H1 (cell line): ENCODE measurements at regions not wholly inside any gene's neighbourhood (a gene's known extent, or its start where the extent isn't known, plus 50 kb on each side); places are given as distances from the start of the nearest gene placed in this dataset.

Experiments used
- CTCF ChIA-PET: fragments of 300-600 bp; sonication (Branson Sonifier 250); formaldehyde crosslinking; loops from one replicate; lab custom pipeline; 2021; ENCODE audit not compliant: partially characterized antibody; lab: Charles Lee
- POLR2A ChIA-PET: fragments of 300-600 bp; sonication (Branson Sonifier 250); formaldehyde crosslinking; loops from one replicate; lab custom pipeline; 2021; ENCODE audit warnings: inconsistent platforms; ENCODE audit not compliant: partially characterized antibody; lab: Charles Lee
- DNase-seq, 2 experiments: peaks; one replicate each; pipeline versions ENCODE4 v3.0.0 to v3.0.0-alpha.2; 2010 to 2022; ENCODE audit warnings: low spot score in 2 of 2, low read depth in 1 of 2, mixed read lengths in 1 of 2
- FAIRE-seq: peaks from 2 replicates; lab custom pipeline; 2011; peaks lifted over from hg19 to GRCh38; lab: Jason Lieb, UNC
- H2AFZ ChIP-seq: 2 replicates; pipeline ENCODE4 v1.8.1; 2012; ENCODE audit warnings: low read length, inconsistent platforms
- H2AK5ac ChIP-seq: 2 replicates; pipeline ENCODE4 v1.6.1; 2013; ENCODE audit warnings: low read depth, low read length
- H2BK120ac ChIP-seq: replicated peaks from 2 replicates; pipeline ENCODE3; 2013; ENCODE audit warnings: low read depth, low read length, inconsistent platforms
- H2BK12ac ChIP-seq: 2 replicates; pipeline ENCODE4 v1.6.1; 2013; ENCODE audit warnings: low read depth, low read length
- H2BK15ac ChIP-seq: 2 replicates; pipeline ENCODE4 v1.6.1; 2013; ENCODE audit warnings: low read length
- H2BK20ac ChIP-seq: 2 replicates; pipeline ENCODE4 v1.6.1; 2013; ENCODE audit warnings: low read length
- H2BK5ac ChIP-seq: 2 replicates; pipeline ENCODE4 v1.6.1; 2013; ENCODE audit warnings: low read depth, low read length
- H3K14ac ChIP-seq: 2 replicates; pipeline ENCODE4 v1.6.1; 2013; ENCODE audit warnings: inconsistent platforms; ENCODE audit not compliant: insufficient read length
- H3K18ac ChIP-seq: 2 replicates; pipeline ENCODE4 v1.6.1; 2013; ENCODE audit warnings: low read length; ENCODE audit errors: extremely low read depth
- H3K23ac ChIP-seq: 2 replicates; pipeline ENCODE4 v1.6.1; 2013; ENCODE audit warnings: inconsistent platforms; ENCODE audit not compliant: insufficient read length
- H3K23me2 ChIP-seq: 2 replicates; pipeline ENCODE4 v1.6.1; 2013; ENCODE audit warnings: low read depth, low read length
- H3K27ac ChIP-seq: 2 replicates; pipeline ENCODE4 v1.6.1; 2011; ENCODE audit warnings: low read depth, low read length, inconsistent platforms
- H3K27me3 ChIP-seq, 4 experiments: replicated peaks in 1 of 4; 1 replicate in 1 of 4; 2 replicates in 3 of 4; pipeline versions ENCODE4 v1.6.1 to v1.8.1; 2011 to 2013; ENCODE audit warnings: low read length in 3 of 4, mild to moderate bottlenecking in 3 of 4, inconsistent platforms in 2 of 4, mixed read lengths in 2 of 4, moderate library complexity in 1 of 4; ENCODE audit not compliant: control insufficient read depth in 3 of 4, insufficient read depth in 3 of 4; ENCODE audit errors: extremely low read depth in 1 of 4
- H3K36me3 ChIP-seq, 4 experiments: 2 replicates each; pipeline versions ENCODE4 v1.6.1 to v1.8.1; 2011 to 2013; ENCODE audit warnings: mild to moderate bottlenecking in 4 of 4, low read length in 3 of 4, moderate library complexity in 2 of 4, control low read depth in 1 of 4, inconsistent platforms in 1 of 4; ENCODE audit not compliant: insufficient read depth in 4 of 4, control insufficient read depth in 2 of 4
- H3K4ac ChIP-seq: replicated peaks from 2 replicates; pipeline ENCODE3; 2013; ENCODE audit warnings: low read length, low read depth, mixed read lengths, inconsistent platforms; ENCODE audit not compliant: insufficient read length
- H3K4me1 ChIP-seq, 4 experiments: replicated peaks in 1 of 4; 1 replicate in 1 of 4; 2 replicates in 3 of 4; pipeline versions ENCODE4 v1.6.1 to v1.8.1; 2011 to 2013; ENCODE audit warnings: low read length in 3 of 4, inconsistent platforms in 2 of 4, mixed read lengths in 1 of 4; ENCODE audit not compliant: insufficient read depth in 4 of 4, control insufficient read depth in 3 of 4
- H3K4me2 ChIP-seq, 2 experiments: 2 replicates each; pipeline versions ENCODE4 v1.6.1 to v1.8.1; 2011 to 2013; ENCODE audit warnings: low read depth in 2 of 2, low read length in 2 of 2, control low read depth in 1 of 2, inconsistent platforms in 1 of 2, mild to moderate bottlenecking in 1 of 2; ENCODE audit not compliant: insufficient read depth in 1 of 2
- H3K4me3 ChIP-seq, 4 experiments: fragments of 200-600, 300-600 bp in 1 of 4; sonication (generic), shearing (Covaris generic), sonication (Bioruptor Twin) in 1 of 4; 2 replicates each; pipeline versions ENCODE4 v1.5.1 to v1.8.1; 2011 to 2016; ENCODE audit warnings: low read length in 4 of 4, low read depth in 3 of 4, control low read depth in 2 of 4, inconsistent platforms in 2 of 4, mild to moderate bottlenecking in 2 of 4, mixed read lengths in 1 of 4, moderate library complexity in 1 of 4; ENCODE audit not compliant: insufficient read depth in 2 of 4; ENCODE audit errors: extremely low read depth in 1 of 4
- H3K56ac ChIP-seq: replicated peaks from 2 replicates; pipeline ENCODE3; 2013; ENCODE audit warnings: low read depth, mild to moderate bottlenecking, mixed read lengths, low read length, inconsistent platforms; ENCODE audit not compliant: insufficient read length
- H3K79me1 ChIP-seq: 2 replicates; pipeline ENCODE4 v1.6.1; 2013; ENCODE audit warnings: low read depth, low read length, control low read depth
- H3K79me2 ChIP-seq, 2 experiments: 2 replicates each; pipeline versions ENCODE4 v1.6.1 to v1.8.1; 2012 to 2013; ENCODE audit warnings: low read length in 2 of 2, mild to moderate bottlenecking in 2 of 2, inconsistent platforms in 1 of 2; ENCODE audit not compliant: insufficient read depth in 2 of 2, control insufficient read depth in 1 of 2
- H3K9ac ChIP-seq, 4 experiments: replicated peaks in 1 of 4; 1 replicate in 1 of 4; 2 replicates in 3 of 4; pipeline versions ENCODE4 v1.6.1 to v1.8.1; 2011 to 2013; ENCODE audit warnings: low read depth in 3 of 4, low read length in 3 of 4, control low read depth in 2 of 4, mild to moderate bottlenecking in 2 of 4, moderate library complexity in 2 of 4, inconsistent platforms in 1 of 4; ENCODE audit errors: extremely low read depth in 1 of 4
- H3K9me3 ChIP-seq, 2 experiments: 2 replicates each; pipeline versions ENCODE4 v1.6.1 to v1.8.1; 2012 to 2013; ENCODE audit warnings: mild to moderate bottlenecking in 2 of 2, moderate library complexity in 2 of 2, control low read depth in 1 of 2, inconsistent platforms in 1 of 2, low read depth in 1 of 2, low read length in 1 of 2, mixed read lengths in 1 of 2; ENCODE audit not compliant: insufficient read depth in 2 of 2
- H4K20me1 ChIP-seq, 2 experiments: replicated peaks in 1 of 2; 2 replicates each; pipeline versions ENCODE3 to v1.8.1; 2011 to 2013; ENCODE audit warnings: inconsistent platforms in 2 of 2, low read length in 2 of 2, mild to moderate bottlenecking in 1 of 2; ENCODE audit not compliant: insufficient read depth in 2 of 2, control insufficient read depth in 1 of 2
- H4K5ac ChIP-seq: 2 replicates; pipeline ENCODE4 v1.6.1; 2013; ENCODE audit warnings: low read length, low read depth, mixed read lengths, inconsistent platforms; ENCODE audit not compliant: insufficient read length
- H4K8ac ChIP-seq: 2 replicates; pipeline ENCODE4 v1.8.0; 2013; ENCODE audit warnings: mild to moderate bottlenecking, moderate library complexity, low read length, inconsistent platforms; ENCODE audit not compliant: insufficient read depth; ENCODE audit errors: extremely low read depth
- H4K91ac ChIP-seq: replicated peaks from 2 replicates; pipeline ENCODE3; 2013; ENCODE audit warnings: low read length, mixed read lengths, inconsistent platforms; ENCODE audit not compliant: insufficient read length
- CHD2 ChIP-seq: IDR thresholded peaks from 2 replicates; pipeline ENCODE4 v1.6.1; 2012; ENCODE audit warnings: low read length, improper control_type of control experiment
- CTBP2 ChIP-seq: IDR thresholded peaks from 2 replicates; pipeline ENCODE4 v1.7.0; 2011; ENCODE audit warnings: borderline replicate concordance, mild to moderate bottlenecking, moderate library complexity, mixed read lengths, low read length; ENCODE audit not compliant: insufficient read depth, insufficient read length
- GTF2F1 ChIP-seq: IDR thresholded peaks from 2 replicates; pipeline ENCODE4 v1.6.1; 2012; ENCODE audit warnings: low read depth, low read length, improper control_type of control experiment, borderline replicate concordance
- POLR2A ChIP-seq, 2 experiments: IDR thresholded peaks; 1 replicate in 1 of 2; 2 replicates in 1 of 2; pipeline ENCODE4 v1.6.1; 2011; ENCODE audit warnings: low read depth in 2 of 2, low read length in 2 of 2, mild to moderate bottlenecking in 2 of 2; ENCODE audit errors: control extremely low read depth in 1 of 2
- SUZ12 ChIP-seq: fragments of 200-600 bp; sonication (generic); IDR thresholded peaks from 2 replicates; pipeline ENCODE4 v1.6.1; 2012; ENCODE audit warnings: mild to moderate bottlenecking, inconsistent platforms, low read length, moderate library complexity, mixed read lengths
- TBP ChIP-seq: IDR thresholded peaks from 2 replicates; pipeline ENCODE4 v1.6.1; 2011; ENCODE audit warnings: low read depth, low read length, improper control_type of control experiment
- TCF12 ChIP-seq: IDR thresholded peaks from 2 replicates; pipeline ENCODE4 v1.6.1; 2011; ENCODE audit warnings: low read depth, mild to moderate bottlenecking, low read length
- WGBS, 2 experiments: shearing (Covaris generic) in 1 of 2; methylation state at CpG; one replicate each; pipeline versions ENCODE4 v1.1.6 to v1.1.7; 2013 to 2015; ENCODE audit warnings: low lambda C conversion rate in 2 of 2, mixed read lengths in 2 of 2, inconsistent platforms in 1 of 2, low coverage in 1 of 2, missing lambda C conversion rate in 1 of 2; ENCODE audit not compliant: insufficient replicate concordance in 2 of 2, insufficient coverage in 1 of 2, insufficient read length in 1 of 2; ENCODE audit errors: extremely low coverage in 1 of 2, missing lambda C conversion rate in 1 of 2; 5-methylcytosine and 5-hydroxymethylcytosine counted together

DNA sequence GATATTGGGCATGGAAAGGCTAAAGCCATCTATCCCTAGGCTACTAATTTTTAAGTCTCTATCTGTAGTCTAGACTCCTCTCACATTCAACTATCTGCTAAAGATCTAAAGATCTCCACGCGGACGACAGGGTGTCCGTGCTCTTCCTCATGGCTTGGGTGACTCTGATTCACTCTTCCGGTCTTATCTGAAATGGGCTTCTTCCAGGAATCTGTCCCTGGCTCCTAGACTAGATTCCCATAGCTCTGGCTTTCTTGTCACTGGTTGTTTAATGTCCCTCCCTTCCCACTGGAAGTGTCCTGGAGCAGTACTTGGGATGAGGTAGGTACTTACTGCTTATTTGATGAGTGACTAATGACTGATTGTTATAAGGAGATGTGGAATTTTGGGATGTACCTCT, 62.0 kb upstream of the PODXL start:
- no peak overlapping the region for H4K8ac ChIP-seq
- no peaks in the 10 kb centered on the region for H3K36me3 ChIP-seq
- peak overlapping the region; percentile 87; the same call in 1 of the 2 replicates for H2BK12ac ChIP-seq
- POLR2A ChIA-PET, result interaction anchor here (5.0 kb wide), 1 partner anchor 12 kb away, joined by 53 read pairs; no protein-coding TSS in a partner anchor
- no peak overlapping the region for H3K4ac ChIP-seq
- no peak for TF ChIP-seq TCF12
- TF ChIP-seq CTBP2, result no peak
- no peak for TF ChIP-seq POLR2A (IDR thresholded peaks at IDR 0.05; ENCODE audit: control extremely low read depth in 1 of 2, low read depth in 2 of 2, low read length in 2 of 2)
- TF ChIP-seq TBP, result no peak
- TF ChIP-seq GTF2F1, result no peak
- no peak for TF ChIP-seq SUZ12
- TF ChIP-seq CHD2, result no peak
- peak overlapping the region; percentile 2 for H2BK120ac ChIP-seq
- no peak overlapping the region for H3K27ac ChIP-seq
- peak overlapping the region; percentile 81; the same call in 1 of the 2 replicates for H2BK15ac ChIP-seq
- no peak overlapping the region for H4K5ac ChIP-seq
- H3K4me1 ChIP-seq, result peaks cover 4 to 21% (median 10%) of the 10 kb centered on the region in 4 experiments
- no peak overlapping the region for H3K23ac ChIP-seq
- no peaks in the 10 kb centered on the region for H3K9me3 ChIP-seq
- H3K27me3 ChIP-seq, result no peaks in the 10 kb centered on the region
- H3K79me2 ChIP-seq, result no peaks in the 10 kb centered on the region
- CTCF ChIA-PET, result interaction anchor here (0.6 to 1.5 kb wide), 5 partner anchors 13 to 105 kb away, joined by 3 to 5 read pairs (median 4); no protein-coding TSS in a partner anchor
- FAIRE-seq (no peak), DNase-seq (no peak)
- H3K14ac ChIP-seq, result no peak overlapping the region
- no peak overlapping the region for H3K56ac ChIP-seq
- WGBS, 2 experiments, result 93% methylated on average over 5 of the region's 5 CpGs; no CpG with 5 or more reads in 1 of the 2 experiments
- H3K9ac ChIP-seq, result no peak overlapping the region
- no peak overlapping the region for H3K4me3 ChIP-seq
- H3K23me2 ChIP-seq, result peaks cover 6% of the 10 kb centered on the region; the same call in 1 of the 2 replicates
- H2BK20ac ChIP-seq, result peak overlapping the region; percentile 72; the same call in 1 of the 2 replicates
- H3K18ac ChIP-seq, result no peak overlapping the region; the same call in none of the 2 replicates
- H4K91ac ChIP-seq, result no peak overlapping the region
- no peaks in the 10 kb centered on the region for H3K79me1 ChIP-seq
- no peak overlapping the region for H3K4me2 ChIP-seq
- H2AFZ ChIP-seq, result no peak overlapping the region
- H2BK5ac ChIP-seq, result peak overlapping the region; percentile 35; the same call in 1 of the 2 replicates
- peak overlapping the region; percentile 39; the same call in 1 of the 2 replicates for H2AK5ac ChIP-seq
- H4K20me1 ChIP-seq, result peaks cover 0 to 2% of the 10 kb centered on the region in 2 experiments
